Gastroesophageal sphincter (tissue), 4 donors: ENCODE measurements at regions not wholly inside any gene's neighbourhood (a gene's known extent, or its start where the extent isn't known, plus 50 kb on each side); places are given as distances from the start of the nearest gene placed in this dataset.

ENCODE experiments used
- ATAC-seq: fragments of 150-250 bp; one replicate; pipeline ENCODE4 v1.9.1; 2016; ENCODE audit warnings: mild to moderate bottlenecking, moderate library complexity
- H3K27ac ChIP-seq, 4 donors: fragments of 200-600 bp; sonication (generic) in 3 of 4; 1 replicate in 3 of 4; 2 replicates in 1 of 4; pipeline ENCODE4 v1.5.1; 2016 to 2019
- H3K27me3 ChIP-seq: fragments of 200-600 bp; sonication (generic); one replicate; pipeline ENCODE4 v1.5.1; 2019
- H3K36me3 ChIP-seq, 2 donors: fragments of 200-600 bp; sonication (generic); one replicate each; pipeline ENCODE4 v1.5.1; 2019; ENCODE audit warnings: control low read depth in 1 of 2
- H3K4me1 ChIP-seq, 3 donors: fragments of 200-600 bp; sonication (generic); 1 replicate in 2 of 3; 2 replicates in 1 of 3; pipeline ENCODE4 v1.5.1; 2016 to 2019; ENCODE audit warnings: control low read depth in 2 of 3
- H3K4me3 ChIP-seq, 2 donors: fragments of 200-600 bp; sonication (generic); one replicate each; pipeline ENCODE4 v1.5.1; 2019; ENCODE audit warnings: mild to moderate bottlenecking in 1 of 2, moderate library complexity in 1 of 2
- H3K9me3 ChIP-seq, 3 donors: fragments of 200-600 bp; sonication (generic); one replicate each; pipeline ENCODE4 v1.5.1; 2017 to 2019; ENCODE audit warnings: control low read depth in 2 of 3
- EP300 ChIP-seq: sonication (generic); formaldehyde crosslinking; IDR thresholded peaks from one replicate; pipeline ENCODE4 v1.6.1; 2017; ENCODE audit warnings: antibody characterized with exemption, mild to moderate bottlenecking
- POLR2A ChIP-seq, 2 donors: fragments of 450-650 bp; IDR thresholded peaks; one replicate each; pipeline ENCODE4 v1.6.1; 2017; ENCODE audit warnings: antibody characterized with exemption in 2 of 2, mild to moderate bottlenecking in 2 of 2, moderate library complexity in 1 of 2
- POLR2AphosphoS5 ChIP-seq: sonication (generic); formaldehyde crosslinking; IDR thresholded peaks from one replicate; pipeline ENCODE4 v1.6.1; 2017; ENCODE audit warnings: antibody characterized with exemption
- WGBS, 2 donors: methylation state at CpG; one replicate each; pipeline ENCODE4 v1.1.5; 2018; ENCODE audit warnings: low coverage in 1 of 2; 5-methylcytosine and 5-hydroxymethylcytosine counted together
- TF ChIP-seq, protein P1 (sequence below), 4 experiments: fragments of 200-600 bp in 2 of 4; fragments of 450-650 bp in 2 of 4; sonication (generic) in 1 of 4; IDR thresholded peaks; one replicate each; pipeline ENCODE4 v1.5.1; 2017 to 2019; ENCODE audit warnings: antibody characterized with exemption in 4 of 4, mild to moderate bottlenecking in 2 of 4, moderate library complexity in 2 of 4

DNA sequence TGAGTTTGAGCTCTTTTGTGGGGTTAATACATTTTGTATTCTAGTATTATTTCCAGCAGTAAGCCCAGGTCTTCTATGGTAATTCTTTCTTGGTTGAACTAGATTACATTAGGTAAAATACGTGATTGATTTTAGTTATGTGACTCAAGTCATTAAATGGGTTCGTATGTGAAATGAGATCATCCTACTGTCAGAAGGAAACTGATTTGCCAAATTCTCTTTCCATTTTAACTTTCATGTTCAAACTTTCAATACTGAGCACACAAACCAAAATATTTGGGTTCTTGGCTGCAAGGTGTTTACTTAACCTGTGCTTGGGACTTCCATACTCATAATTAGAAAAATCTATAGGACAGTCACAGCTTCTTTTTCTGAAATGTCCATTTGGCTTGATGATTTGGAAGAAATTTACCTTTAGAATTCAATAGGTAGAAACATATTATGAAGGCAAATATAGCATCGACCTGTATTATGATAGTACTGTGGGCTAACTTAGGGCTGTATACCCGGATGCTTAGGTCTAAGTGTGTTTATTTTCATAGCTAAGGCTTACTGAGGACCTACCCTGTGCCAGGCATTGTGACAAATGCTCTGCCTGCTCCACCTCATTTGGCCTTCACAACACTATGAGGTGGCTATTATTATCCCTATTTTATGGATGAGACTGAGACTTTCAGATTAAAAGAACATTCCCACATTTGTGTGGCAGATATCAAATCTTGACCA lies 631.8 kb upstream of the GRM7 start:
- WGBS, 2 donors = 59 to 72% methylated on average over 2 to 4 of the region's 4 CpGs

DNA sequence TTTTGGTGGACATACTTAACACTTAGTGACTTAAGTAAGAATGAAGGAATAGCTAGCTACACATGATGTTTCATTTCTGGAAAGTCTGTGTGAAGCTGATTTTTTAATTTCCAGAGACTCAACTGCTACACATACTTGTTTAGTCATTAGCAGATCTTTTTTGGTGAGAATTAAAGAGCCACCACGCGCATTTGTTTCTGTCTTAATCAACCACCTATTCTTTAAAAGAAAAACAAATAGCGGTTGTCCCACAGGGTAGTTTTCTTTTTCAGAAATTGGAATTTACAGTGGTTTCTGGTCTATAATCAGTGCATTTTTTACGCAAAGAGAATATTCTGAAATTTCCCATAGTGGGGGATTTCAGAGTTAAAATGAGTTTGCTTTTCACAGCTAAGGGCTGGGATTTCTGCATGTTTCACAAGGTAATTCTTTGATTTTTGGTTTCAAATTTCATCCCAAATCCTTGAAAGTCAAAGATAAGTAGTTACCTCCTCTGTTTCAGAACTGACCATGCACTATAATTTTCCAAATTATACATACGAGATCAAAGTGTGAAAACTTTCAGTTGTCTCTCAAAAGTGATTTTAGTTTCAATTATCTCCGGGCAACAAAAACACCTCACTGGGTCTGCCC lies 631.0 kb upstream of the GRM7 start:
- ATAC-seq = no peak
- H3K27ac ChIP-seq = no peak overlapping the region
- no peaks in the 10 kb centered on the region for H3K4me1 ChIP-seq
- TF ChIP-seq EP300 (no peak), POLR2AphosphoS5 (no peak), POLR2A (IDR thresholded peaks at IDR 0.05) (no peak)
- TF ChIP-seq, protein P1, sequence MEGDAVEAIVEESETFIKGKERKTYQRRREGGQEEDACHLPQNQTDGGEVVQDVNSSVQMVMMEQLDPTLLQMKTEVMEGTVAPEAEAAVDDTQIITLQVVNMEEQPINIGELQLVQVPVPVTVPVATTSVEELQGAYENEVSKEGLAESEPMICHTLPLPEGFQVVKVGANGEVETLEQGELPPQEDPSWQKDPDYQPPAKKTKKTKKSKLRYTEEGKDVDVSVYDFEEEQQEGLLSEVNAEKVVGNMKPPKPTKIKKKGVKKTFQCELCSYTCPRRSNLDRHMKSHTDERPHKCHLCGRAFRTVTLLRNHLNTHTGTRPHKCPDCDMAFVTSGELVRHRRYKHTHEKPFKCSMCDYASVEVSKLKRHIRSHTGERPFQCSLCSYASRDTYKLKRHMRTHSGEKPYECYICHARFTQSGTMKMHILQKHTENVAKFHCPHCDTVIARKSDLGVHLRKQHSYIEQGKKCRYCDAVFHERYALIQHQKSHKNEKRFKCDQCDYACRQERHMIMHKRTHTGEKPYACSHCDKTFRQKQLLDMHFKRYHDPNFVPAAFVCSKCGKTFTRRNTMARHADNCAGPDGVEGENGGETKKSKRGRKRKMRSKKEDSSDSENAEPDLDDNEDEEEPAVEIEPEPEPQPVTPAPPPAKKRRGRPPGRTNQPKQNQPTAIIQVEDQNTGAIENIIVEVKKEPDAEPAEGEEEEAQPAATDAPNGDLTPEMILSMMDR (IDR thresholded peaks at IDR 0.05) = no peak
- H3K27me3 ChIP-seq = no peaks in the 10 kb centered on the region
- H3K4me3 ChIP-seq = no peak overlapping the region
- H3K36me3 ChIP-seq = no peaks in the 10 kb centered on the region
- H3K9me3 ChIP-seq = no peaks in the 10 kb centered on the region
- WGBS, 2 donors = 86 to 90% methylated on average over 5 to 6 of the region's 6 CpGs

More for the DNA sequence above, 631.8 kb upstream of the GRM7 start:
- TF ChIP-seq EP300 (no peak), POLR2A (IDR thresholded peaks at IDR 0.05) (no peak), POLR2AphosphoS5 (no peak)
- TF ChIP-seq, protein P1 (IDR thresholded peaks at IDR 0.05) = no peak
- no peaks in the 10 kb centered on the region for H3K4me1 ChIP-seq
- no peaks in the 10 kb centered on the region for H3K27me3 ChIP-seq
- no peak overlapping the region for H3K4me3 ChIP-seq
- H3K27ac ChIP-seq = no peak overlapping the region
- no peak for ATAC-seq
- no peaks in the 10 kb centered on the region for H3K36me3 ChIP-seq
- H3K9me3 ChIP-seq = no peaks in the 10 kb centered on the region

DNA sequence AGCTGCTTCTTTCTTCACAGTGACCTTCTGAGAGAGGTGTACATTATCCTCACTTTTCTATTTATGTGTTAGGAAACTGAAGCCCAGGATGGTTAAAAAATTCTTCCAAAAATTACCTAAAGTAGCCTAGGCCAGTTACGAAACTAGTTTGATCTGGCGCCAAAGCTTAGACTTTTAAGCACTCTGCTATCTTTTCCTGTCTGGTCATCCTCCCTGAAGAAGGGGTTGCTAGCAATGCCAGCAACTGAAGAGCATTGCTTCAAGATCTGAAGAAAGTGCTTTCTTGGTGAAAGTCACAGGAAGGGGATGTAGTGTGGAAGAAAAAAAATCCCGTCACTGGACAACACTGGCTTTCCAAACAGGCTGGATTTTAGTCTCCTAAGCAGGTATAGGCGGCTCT lies 618.8 kb upstream of the GRM7 start:
- Histone ChIP-seq H3K4me3 (no peak overlapping the region), H3K36me3 (no peaks in the 10 kb centered on the region), H3K27ac (no peak overlapping the region), H3K4me1 (no peaks in the 10 kb centered on the region), H3K27me3 (no peaks in the 10 kb centered on the region), H3K9me3 (no peaks in the 10 kb centered on the region)
- ATAC-seq = no peak
- 45 to 77% methylated on average over 4 of the region's 4 CpGs for WGBS, 2 donors
- TF ChIP-seq POLR2A (IDR thresholded peaks at IDR 0.05) (no peak), POLR2AphosphoS5 (no peak), EP300 (no peak)
- TF ChIP-seq, protein P1 (IDR thresholded peaks at IDR 0.05) = no peak

DNA sequence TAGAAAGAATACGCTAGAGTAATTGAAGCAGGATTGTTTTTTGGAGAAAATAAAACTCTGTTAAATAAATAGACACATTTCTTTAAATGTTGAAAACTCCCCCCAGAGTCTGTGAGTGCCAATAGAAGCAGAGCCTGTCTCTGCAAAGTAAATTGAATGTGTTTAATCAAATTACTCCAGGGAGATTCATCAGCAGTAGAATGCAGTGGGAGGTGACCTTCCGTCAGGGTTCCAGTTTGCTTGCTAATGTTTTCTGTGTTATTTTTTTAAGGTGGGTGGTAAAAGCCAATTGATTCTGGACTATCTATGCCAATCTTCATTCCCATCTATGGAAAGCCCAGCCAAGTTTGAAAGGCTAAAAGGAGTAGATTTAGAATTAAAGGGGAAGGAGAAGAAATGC lies 612.4 kb upstream of the GRM7 start:
- ATAC-seq = no peak
- H3K4me3 ChIP-seq = no peak overlapping the region

More for the DNA sequence above, 612.4 kb upstream of the GRM7 start:
- no peaks in the 10 kb centered on the region for H3K4me1 ChIP-seq
- no peak overlapping the region for H3K27ac ChIP-seq
- no peaks in the 10 kb centered on the region for H3K9me3 ChIP-seq
- H3K27me3 ChIP-seq = no peaks in the 10 kb centered on the region
- WGBS, 2 donors = 48 to 71% methylated on average over 2 of the region's 2 CpGs
- no peaks in the 10 kb centered on the region for H3K36me3 ChIP-seq
- TF ChIP-seq, protein P1 (IDR thresholded peaks at IDR 0.05) = no peak
- TF ChIP-seq POLR2A (IDR thresholded peaks at IDR 0.05) = no peak
- TF ChIP-seq POLR2AphosphoS5 = no peak
- TF ChIP-seq EP300 = no peak
